HG03025 (cell line): ENCODE measurements at regions not wholly inside any gene's neighbourhood (a gene's known extent, or its start where the extent isn't known, plus 50 kb on each side); places are given as distances from the start of the nearest gene placed in this dataset.
"Not testable (repeated sequence)": the region's sequence is repeated elsewhere in the genome, so short reads cannot be mapped to it uniquely, and the experiment has no call there.

Experiments
- ATAC-seq: cut with Tn5 transposase; IDR thresholded peaks from one replicate; pipeline ENCODE4 v1.9.1; 2021; ENCODE audit warnings: mild to moderate bottlenecking, moderate library complexity; ENCODE audit not compliant: unreplicated experiment, low FRiP score

DNA sequence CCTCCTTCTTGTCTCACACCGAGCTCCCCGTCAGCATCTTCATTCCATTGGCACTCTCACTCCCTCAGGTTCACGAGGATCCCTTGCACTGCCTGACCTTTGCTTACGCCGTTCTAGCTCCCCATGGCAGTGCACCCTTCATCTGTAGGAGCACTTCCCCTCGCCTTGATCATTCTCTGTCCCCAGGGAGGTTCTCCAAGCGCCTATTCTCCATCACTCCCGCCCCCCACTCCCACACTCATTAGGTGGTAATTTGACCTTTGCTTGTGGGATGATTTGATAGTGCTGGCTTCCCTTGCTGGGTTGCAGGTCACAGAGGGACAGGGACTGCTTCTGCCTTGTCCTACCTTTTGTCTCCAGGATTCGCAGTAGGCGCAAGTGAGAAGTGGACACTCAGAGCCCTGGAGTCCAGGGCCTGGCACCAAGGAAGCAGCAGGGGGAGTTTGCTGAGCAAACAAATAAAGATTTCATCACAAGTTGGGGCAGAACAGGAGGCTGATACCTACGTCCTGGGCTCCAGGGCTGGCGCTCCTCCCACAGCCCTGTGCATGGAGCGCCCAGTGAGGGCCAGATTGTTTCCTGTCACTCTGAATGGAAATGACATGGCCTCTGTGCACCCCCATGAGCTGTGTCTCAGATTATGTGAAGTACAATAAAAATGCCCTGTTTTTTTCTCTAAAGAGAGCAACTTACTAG is 82.0 kb upstream of the RUNX3 start:
- ATAC-seq, result no peak

DNA sequence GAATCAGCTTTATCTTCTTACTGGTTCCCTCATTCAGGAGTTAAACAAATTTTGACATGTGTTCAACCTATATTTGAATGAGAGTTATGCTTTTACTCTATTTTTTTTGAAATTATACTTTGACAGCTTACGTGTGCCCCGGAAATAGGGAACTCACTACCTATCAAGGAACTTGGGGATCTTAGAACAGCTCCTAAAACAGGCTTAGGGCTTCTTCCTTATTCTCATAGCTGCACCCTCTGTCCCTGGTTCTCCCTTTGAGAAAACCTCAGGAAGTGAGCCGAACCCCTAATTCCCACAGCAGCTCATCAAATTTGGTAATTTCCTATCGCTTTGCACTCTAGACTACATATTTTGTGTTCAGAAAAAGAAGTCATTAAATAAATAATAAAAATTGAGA is 81.2 kb upstream of the RUNX3 start:
- ATAC-seq, result no peak

DNA sequence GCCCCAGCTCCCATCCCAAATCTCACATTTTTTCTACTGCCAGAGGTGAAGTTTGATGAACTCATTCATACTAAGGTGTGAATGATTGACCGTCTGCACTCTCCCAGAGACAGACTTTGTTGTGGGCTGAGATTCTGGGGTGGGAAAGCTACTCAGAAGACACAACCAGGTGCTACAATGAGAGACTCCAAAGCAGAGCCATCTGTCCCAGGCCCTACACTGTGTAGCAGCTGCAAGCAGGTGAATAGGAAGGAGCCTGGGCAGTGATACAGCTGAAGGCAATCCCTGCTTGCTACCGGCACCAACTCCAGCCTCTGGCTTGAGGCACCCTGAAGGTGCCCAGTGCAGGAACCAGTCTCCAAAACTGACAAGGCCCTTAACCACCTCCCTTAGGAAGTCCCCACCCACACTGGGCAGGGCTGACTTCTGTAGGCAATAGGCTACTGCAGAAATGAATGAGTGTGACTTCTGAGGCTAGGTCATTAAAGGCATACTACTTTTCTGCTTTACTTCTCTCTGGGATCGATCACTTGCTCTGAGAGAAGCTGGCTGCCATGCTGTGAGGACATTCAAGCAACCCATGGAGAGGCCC is 79.7 kb upstream of the RUNX3 start:
- no peak for ATAC-seq

GRCh38 chr1:25008192-25008485 is 78.1 kb upstream of the RUNX3 start:
- ATAC-seq, result no peak

DNA sequence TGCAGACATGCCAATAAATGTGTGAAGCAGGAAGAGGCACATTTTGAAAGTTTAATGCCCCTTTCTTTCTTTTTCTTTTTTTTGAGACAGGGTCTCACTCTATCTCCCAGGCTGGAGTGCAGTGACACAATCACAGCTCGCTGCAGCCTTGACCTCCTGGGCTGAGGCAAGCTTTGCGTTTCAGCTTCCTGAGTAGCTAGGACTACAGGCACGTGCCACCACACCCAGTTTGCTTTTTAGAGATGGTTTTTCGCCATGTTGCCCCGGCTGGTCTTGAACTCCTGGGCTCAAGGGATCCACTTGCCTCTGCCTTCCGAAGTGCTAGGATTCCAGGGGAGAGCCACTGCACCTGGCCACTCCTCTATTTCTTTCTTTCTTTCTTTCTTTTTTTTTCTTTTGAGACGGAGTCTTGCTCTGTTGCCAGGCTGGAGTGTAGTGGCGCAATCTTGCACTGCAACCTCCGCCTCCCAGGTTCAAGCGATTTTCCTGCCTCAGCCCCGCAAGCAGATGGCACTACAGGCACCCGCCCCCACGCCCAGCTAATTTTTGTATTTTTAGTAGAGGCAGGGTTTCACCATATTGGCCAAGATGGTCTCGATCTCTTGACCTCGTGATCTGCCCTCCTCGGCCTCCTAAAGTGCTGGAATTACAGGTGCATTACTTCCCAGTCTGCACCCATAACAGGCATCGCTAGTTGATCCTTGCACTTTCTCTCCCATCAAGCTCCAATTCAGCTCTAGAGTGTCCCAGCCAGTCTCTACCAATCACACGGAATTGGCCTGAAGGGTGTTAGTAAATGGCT is 77.5 kb upstream of the RUNX3 start:
- not testable (repeated sequence) for ATAC-seq

DNA sequence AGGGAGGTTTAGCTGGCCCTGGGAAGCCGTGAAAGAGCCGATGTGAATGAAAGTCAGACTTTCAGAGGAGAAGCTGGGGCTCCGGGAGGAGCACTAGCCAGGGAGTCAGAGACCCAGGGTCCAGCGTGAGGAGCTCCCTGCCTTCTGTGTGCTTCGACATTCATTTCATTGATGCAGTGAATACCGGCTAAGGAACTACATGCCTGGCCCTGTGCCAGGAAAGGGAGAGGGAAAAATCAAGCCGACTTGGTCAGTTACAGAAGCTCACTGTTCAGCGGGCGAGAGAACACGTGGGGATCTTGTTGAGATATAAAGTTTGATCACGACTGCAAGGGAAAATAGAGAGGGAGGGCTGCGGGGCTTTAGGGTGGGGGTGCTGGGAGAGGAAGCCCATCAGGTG is 76.7 kb upstream of the RUNX3 start:
- no peak for ATAC-seq

DNA sequence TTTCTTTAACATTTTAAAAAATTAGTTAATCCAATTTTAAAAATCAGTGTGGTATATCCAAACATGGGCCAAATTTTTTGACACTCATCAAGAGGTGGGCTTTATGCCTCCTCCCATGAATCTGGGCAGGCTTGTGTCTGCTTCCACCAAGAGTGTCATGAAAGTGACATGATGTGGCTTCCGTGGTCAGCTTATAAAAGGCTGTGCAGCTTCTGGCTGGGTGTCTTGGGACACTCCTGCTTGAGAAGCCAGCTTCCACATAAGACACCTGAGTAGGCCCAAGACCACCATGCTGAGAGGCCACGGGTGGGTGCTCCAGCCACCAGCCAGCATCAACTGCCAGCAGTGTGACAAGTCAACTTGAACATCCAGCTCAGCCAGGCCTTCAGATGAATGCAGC is 74.3 kb upstream of the RUNX3 start:
- ATAC-seq, result no peak

DNA sequence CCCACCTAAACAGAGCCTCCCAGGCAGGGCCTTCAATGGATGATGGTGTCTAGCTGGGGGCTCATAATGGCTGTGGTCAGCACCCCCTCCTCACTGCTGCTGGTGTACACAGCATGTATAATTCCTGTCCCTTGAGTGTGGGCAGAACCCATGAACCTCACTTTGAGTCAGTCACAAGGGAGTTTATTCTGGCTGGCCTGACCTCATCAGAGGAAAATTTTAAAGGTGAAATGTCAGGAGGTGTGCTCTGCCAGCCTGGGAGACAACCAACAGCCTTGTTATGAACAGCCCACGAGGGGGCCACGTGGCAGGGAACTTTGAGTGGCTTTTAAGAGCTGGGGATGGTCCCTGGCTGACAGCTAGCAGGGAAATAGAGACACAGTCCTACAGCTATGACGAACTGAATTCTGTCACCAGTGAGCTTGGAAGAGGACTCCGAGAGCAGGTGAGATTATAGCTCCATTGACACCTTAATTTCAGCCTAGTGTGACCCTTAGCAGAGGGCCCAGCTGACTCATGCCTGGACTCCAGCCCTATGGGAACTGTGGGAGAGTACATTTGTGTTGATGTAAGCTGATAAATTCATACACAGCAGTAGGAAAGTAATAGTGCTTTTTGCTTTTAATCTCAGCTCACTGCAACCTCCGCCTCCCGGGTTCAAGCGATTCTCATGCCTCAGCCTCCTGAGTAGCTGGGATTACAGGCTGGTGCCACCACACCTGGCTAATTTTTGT is 73.5 kb upstream of the RUNX3 start:
- no peak for ATAC-seq

DNA sequence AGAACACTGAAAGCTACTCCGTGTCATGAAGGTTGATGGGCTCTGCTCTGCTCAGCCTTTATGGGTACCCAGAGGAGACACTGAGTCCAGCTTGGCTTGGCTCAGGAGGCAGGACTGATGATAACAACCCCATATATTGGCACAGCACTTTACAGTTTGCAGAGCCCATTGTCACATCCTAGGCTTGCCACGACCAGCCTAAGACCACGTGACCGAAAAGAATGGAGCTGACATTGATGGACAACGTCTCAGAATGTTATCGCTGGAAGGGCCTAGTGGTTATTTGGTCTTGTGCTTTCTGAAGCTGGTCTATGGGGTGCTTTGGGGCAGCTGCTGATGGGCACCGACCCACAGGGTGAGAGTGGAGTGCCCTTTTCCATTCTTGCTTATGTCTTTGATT is 72.9 kb upstream of the RUNX3 start:
- ATAC-seq, result no peak

- ATAC-seq, result no peak
These were observed 71.2 kb upstream of the RUNX3 start for GRCh38 chr1:25001125-25001915.

- ATAC-seq, result no peak
These were observed 69.8 kb upstream of the RUNX3 start for GRCh38 chr1:24999906-25000305.

DNA sequence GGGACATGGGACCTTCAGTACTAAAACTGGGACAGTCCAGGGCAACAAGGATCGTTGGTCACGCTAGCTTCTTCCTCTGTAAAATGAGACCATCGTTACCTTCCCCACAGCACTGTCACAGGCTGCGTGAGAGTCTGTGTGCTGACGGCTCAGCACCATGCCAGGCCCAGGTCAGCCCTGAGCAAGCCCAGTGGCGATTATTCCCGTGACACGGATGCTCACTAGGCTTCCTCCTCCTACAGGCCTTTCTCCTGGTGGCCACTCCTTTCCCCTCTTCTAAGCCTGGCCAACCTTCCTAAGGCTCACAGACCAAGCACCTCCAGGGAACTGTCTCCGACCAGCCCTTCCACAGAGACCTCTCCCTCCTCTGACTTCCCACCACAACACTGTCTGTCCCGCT is 69.3 kb upstream of the RUNX3 start:
- no peak for ATAC-seq

DNA sequence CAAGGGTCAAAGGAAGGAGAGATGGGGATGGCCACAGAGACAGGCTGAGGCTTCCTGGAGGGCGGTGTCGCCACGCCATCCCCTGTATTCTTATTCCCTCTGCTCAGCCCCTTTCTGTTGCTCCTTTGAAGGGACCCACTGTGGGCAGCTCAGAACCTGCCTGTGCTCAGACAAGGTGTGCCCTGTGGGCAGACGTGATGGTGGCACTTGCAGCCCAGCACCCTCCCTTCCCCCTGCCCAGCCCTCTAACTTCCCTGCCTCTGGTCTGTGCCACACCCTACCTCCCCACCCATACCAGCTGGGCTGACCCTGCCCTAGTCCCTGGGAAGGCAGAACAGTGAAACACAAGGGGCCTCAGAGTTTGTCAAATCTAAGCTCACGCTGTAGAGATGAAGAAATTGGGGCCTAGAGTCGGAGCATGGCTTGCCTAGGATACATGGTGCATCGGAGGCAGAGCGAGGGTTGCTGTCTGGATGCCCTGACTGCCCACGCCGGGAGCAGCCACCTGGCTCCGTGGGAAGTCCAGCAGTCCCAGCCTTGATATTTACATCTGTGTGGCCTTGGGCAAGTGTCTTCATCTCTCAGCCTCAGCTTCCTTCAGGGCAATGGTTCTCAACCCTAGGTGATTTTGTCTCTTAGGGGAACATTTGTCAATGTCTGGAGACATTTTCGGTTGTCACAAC is 68.6 kb upstream of the RUNX3 start:
- ATAC-seq, result no peak

GRCh38 chr1:24996983-24997893 is 67.2 kb upstream of the RUNX3 start:
- ATAC-seq, result no peak

DNA sequence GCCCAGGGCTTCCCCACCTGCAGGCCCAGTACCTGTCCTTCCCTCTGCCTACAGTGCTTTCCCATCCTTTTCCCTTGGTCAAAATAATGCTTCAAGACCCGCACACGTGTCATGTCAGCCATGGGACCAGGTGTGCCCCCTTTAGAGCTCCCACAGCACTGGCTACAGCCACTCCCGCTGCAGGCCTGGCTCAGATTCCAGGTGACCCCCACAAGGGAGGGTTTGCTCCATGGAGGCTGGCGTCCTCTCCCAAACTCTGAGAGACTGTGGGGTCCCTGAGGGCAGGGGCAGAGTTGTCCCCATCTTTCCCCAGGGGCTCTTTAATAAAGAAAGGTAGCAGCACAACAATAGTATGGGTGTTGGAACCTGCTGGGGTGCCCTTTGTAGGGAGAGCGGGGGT is 66.4 kb upstream of the RUNX3 start:
- no peak for ATAC-seq

DNA sequence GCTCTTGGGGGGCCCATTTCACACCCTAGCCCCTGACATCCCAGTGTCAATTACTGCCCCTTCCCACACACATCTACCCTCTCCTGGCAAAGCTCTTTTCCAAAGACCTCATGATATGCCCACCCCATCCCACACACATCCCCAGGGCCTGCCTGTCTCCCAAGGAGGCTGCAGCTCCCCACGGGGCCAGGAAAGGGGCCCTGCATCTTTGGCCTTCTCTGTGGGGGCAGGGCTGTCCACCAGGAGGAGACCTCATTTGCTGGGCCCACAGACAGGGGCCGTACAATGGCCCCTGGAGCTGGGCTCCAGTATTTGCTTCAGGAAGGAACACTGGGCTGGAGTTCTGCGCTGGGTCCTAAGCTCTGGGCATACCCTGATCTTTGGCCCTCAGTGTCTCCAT is 65.6 kb upstream of the RUNX3 start:
- ATAC-seq, result no peak

DNA sequence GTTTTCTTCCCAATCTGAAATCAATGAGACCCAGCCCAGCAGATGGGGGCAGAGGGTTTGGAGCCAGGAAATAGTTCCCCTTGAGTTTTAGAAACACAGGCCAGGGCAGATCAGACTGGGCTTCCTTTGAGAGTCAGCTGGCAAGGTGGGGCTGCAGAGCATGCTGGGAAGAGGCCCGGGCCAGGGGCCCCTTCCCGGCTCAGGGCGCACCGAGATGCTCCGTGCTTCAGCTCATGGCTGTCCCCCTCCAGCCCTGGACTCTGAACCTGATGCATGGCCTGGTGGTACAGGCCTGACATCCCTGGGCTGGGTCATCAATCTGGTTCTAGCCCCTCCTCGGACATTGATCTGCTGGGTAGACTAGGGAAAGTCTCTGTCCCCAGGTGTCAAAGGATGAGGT is 65.1 kb upstream of the RUNX3 start:
- ATAC-seq, result no peak

GRCh38 chr1:24993871-24994580 is 64.0 kb upstream of the RUNX3 start:
- ATAC-seq, result no peak
